GM23248 (cell line): ENCODE measurements at regions not wholly inside any gene's neighbourhood (a gene's known extent, or its start where the extent isn't known, plus 50 kb on each side); places are given as distances from the start of the nearest gene placed in this dataset.

Experiments used
- EZH2 ChIP-seq: fragments of 200-600 bp; sonication (generic); IDR thresholded peaks from 2 replicates; pipeline ENCODE4 v1.6.1; 2018; ENCODE audit warnings: antibody characterized with exemption, mild to moderate bottlenecking; ENCODE audit not compliant: insufficient read depth, poor library complexity, severe bottlenecking
- EZH2phosphoT487 ChIP-seq: fragments of 200-600 bp; sonication (generic); IDR thresholded peaks from 2 replicates; pipeline ENCODE4 v1.6.1; 2018; ENCODE audit warnings: antibody characterized with exemption, moderate library complexity, mild to moderate bottlenecking, low read depth; ENCODE audit not compliant: insufficient read depth

DNA sequence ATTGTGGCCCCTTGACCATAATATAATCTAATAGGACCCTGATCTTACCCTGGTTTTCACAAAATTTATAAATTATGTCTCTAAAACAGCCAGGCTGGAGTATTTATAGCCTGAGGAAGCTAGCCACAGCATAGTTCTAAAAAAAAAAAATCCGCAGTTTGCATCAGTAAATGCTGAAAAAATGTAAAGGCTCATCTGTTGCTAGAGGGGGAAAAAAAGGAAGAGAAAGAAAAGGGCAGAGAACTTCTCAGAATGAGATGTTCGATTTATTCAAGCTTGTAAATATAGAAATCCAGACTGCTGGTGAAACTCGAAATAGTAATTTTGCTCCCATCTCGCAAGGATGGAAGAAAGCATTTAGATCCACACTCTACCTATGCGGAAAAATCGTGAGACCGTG, 467.5 kb downstream of the NTRK2 start:
- TF ChIP-seq EZH2, result no peak
- no peak for TF ChIP-seq EZH2phosphoT487
